NCI-H510A (cell line): ENCODE measurements at regions not wholly inside any gene's neighbourhood (a gene's known extent, or its start where the extent isn't known, plus 50 kb on each side); places are given as distances from the start of the nearest gene placed in this dataset.

Source experiments
- DNase-seq: peaks from one replicate; lab custom pipeline; 2025; lab: John Stamatoyannopoulos, UW

GRCh38 chr22:47995718-47996117 lies 1233.3 kb downstream of the TBC1D22A start:
- no peak for DNase-seq

- DNase-seq, result no peak
These were observed 1232.8 kb downstream of the TBC1D22A start for GRCh38 chr22:47995264-47995627.

- no peak for DNase-seq
These were observed 1232.3 kb downstream of the TBC1D22A start for GRCh38 chr22:47994601-47995263.

- DNase-seq, result no peak
These were observed 1231.6 kb downstream of the TBC1D22A start for GRCh38 chr22:47994045-47994444.

- DNase-seq, result no peak
These were observed 1228.0 kb downstream of the TBC1D22A start for GRCh38 chr22:47990481-47990880.

- no peak for DNase-seq
These were observed 1225.5 kb downstream of the TBC1D22A start for GRCh38 chr22:47987885-47988515.

- DNase-seq, result no peak
These were observed 1213.8 kb downstream of the TBC1D22A start for GRCh38 chr22:47976219-47976618.

GRCh38 chr22:47967831-47968230 lies 1205.4 kb downstream of the TBC1D22A start:
- no peak for DNase-seq

- DNase-seq, result no peak
These were observed 1203.9 kb downstream of the TBC1D22A start for GRCh38 chr22:47966316-47966715.

GRCh38 chr22:47965896-47966295 lies 1203.4 kb downstream of the TBC1D22A start:
- no peak for DNase-seq

- no peak for DNase-seq
These were observed 1202.6 kb downstream of the TBC1D22A start for GRCh38 chr22:47965066-47965465.

GRCh38 chr22:47963660-47964059 lies 1201.2 kb downstream of the TBC1D22A start:
- DNase-seq, result no peak

GRCh38 chr22:47957649-47958048 lies 1195.2 kb downstream of the TBC1D22A start:
- no peak for DNase-seq

- DNase-seq, result no peak
These were observed 1191.7 kb downstream of the TBC1D22A start for GRCh38 chr22:47954107-47954506.

- no peak for DNase-seq
These were observed 1182.5 kb downstream of the TBC1D22A start for GRCh38 chr22:47944941-47945340.

- no peak for DNase-seq
These were observed 1181.6 kb downstream of the TBC1D22A start for GRCh38 chr22:47943729-47944700.

GRCh38 chr22:47940211-47940610 lies 1177.8 kb downstream of the TBC1D22A start:
- no peak for DNase-seq

GRCh38 chr22:47933891-47934290 lies 1171.4 kb downstream of the TBC1D22A start:
- DNase-seq, result no peak

- DNase-seq, result no peak
These were observed 1170.8 kb downstream of the TBC1D22A start for GRCh38 chr22:47933226-47933625.

GRCh38 chr22:47929646-47930185 lies 1167.3 kb downstream of the TBC1D22A start:
- DNase-seq, result no peak

- no peak for DNase-seq
These were observed 1166.6 kb downstream of the TBC1D22A start for GRCh38 chr22:47929073-47929472.

GRCh38 chr22:47928631-47929030 lies 1166.2 kb downstream of the TBC1D22A start:
- DNase-seq, result no peak
